ENCODE measurements at regions not wholly inside any gene's neighbourhood (a gene's known extent, or its start where the extent isn't known, plus 50 kb on each side); places are given as distances from the start of the nearest gene placed in this dataset.

- ATAC-seq (replicated peaks; ENCODE audit: extremely low read depth, poor library complexity, severe bottlenecking) (no peak), DNase-seq (ENCODE audit: low spot score in 2 of 2) (no peak)
- Mint-ChIP-seq H3K27me3 (peaks cover 30% of the 10 kb centered on the region), H3K4me3 (no peak overlapping the region), H3K9me3 (no peaks in the 10 kb centered on the region), H3K36me3 (ENCODE audit: insufficient read depth) (peaks cover 1% of the 10 kb centered on the region), H3K27ac (ENCODE audit: low read depth) (no peak overlapping the region), H3K4me1 (no peaks in the 10 kb centered on the region)
Measured at GRCh38 chr6:3571250-3571681, 114.4 kb upstream of the SLC22A23 start.

- Mint-ChIP-seq H3K27ac (ENCODE audit: low read depth) (no peak overlapping the region), H3K4me1 (no peaks in the 10 kb centered on the region), H3K27me3 (peaks cover 30% of the 10 kb centered on the region), H3K4me3 (no peak overlapping the region), H3K36me3 (ENCODE audit: insufficient read depth) (peaks cover 1% of the 10 kb centered on the region), H3K9me3 (no peaks in the 10 kb centered on the region)
- ATAC-seq (replicated peaks; ENCODE audit: extremely low read depth, poor library complexity, severe bottlenecking) (no peak), DNase-seq (ENCODE audit: low spot score in 2 of 2) (no peak)
Measured at GRCh38 chr6:3569816-3570215, 113.0 kb upstream of the SLC22A23 start.

GRCh38 chr6:3568396-3569082, 111.7 kb upstream of the SLC22A23 start:
- peaks cover 30% of the 10 kb centered on the region for H3K27me3 Mint-ChIP-seq
- H3K4me3 Mint-ChIP-seq = no peak overlapping the region
- H3K36me3 Mint-ChIP-seq (ENCODE audit: insufficient read depth) = peaks cover 1% of the 10 kb centered on the region
- DNase-seq (ENCODE audit: low spot score in 2 of 2) = no peak
- no peak overlapping the region for H3K27ac Mint-ChIP-seq (ENCODE audit: low read depth)
- no peak for ATAC-seq (replicated peaks; ENCODE audit: extremely low read depth, poor library complexity, severe bottlenecking)
- no peaks in the 10 kb centered on the region for H3K9me3 Mint-ChIP-seq
- no peaks in the 10 kb centered on the region for H3K4me1 Mint-ChIP-seq

GRCh38 chr6:3566812-3567211, 110.0 kb upstream of the SLC22A23 start:
- no peak for DNase-seq (ENCODE audit: low spot score in 2 of 2)
- no peak for ATAC-seq (replicated peaks; ENCODE audit: extremely low read depth, poor library complexity, severe bottlenecking)

GRCh38 chr6:3565291-3565690, 108.4 kb upstream of the SLC22A23 start:
- H3K27me3 Mint-ChIP-seq = peaks cover 18% of the 10 kb centered on the region
- no peak overlapping the region for H3K27ac Mint-ChIP-seq (ENCODE audit: low read depth)
- H3K4me3 Mint-ChIP-seq = no peak overlapping the region
- no peaks in the 10 kb centered on the region for H3K9me3 Mint-ChIP-seq
- DNase-seq (ENCODE audit: low spot score in 2 of 2) = no peak
- ATAC-seq (replicated peaks; ENCODE audit: extremely low read depth, poor library complexity, severe bottlenecking) = no peak
- no peaks in the 10 kb centered on the region for H3K36me3 Mint-ChIP-seq (ENCODE audit: insufficient read depth)
- no peaks in the 10 kb centered on the region for H3K4me1 Mint-ChIP-seq

More at GRCh38 chr6:3566812-3567211, 110.0 kb upstream of the SLC22A23 start:
- Mint-ChIP-seq H3K27ac (ENCODE audit: low read depth) (no peak overlapping the region), H3K36me3 (ENCODE audit: insufficient read depth) (peaks cover 1% of the 10 kb centered on the region), H3K4me3 (no peak overlapping the region), H3K4me1 (no peaks in the 10 kb centered on the region), H3K9me3 (no peaks in the 10 kb centered on the region), H3K27me3 (peaks cover 33% of the 10 kb centered on the region)

GRCh38 chr6:3561725-3562124, 104.9 kb upstream of the SLC22A23 start:
- Mint-ChIP-seq H3K9me3 (no peaks in the 10 kb centered on the region), H3K27ac (ENCODE audit: low read depth) (no peak overlapping the region), H3K4me3 (no peak overlapping the region), H3K36me3 (ENCODE audit: insufficient read depth) (no peaks in the 10 kb centered on the region), H3K27me3 (peaks cover 31% of the 10 kb centered on the region), H3K4me1 (no peaks in the 10 kb centered on the region)
- ATAC-seq (replicated peaks; ENCODE audit: extremely low read depth, poor library complexity, severe bottlenecking) = no peak
- DNase-seq (ENCODE audit: low spot score in 2 of 2) = no peak

- Mint-ChIP-seq H3K36me3 (ENCODE audit: insufficient read depth) (no peaks in the 10 kb centered on the region), H3K27me3 (peaks cover 37% of the 10 kb centered on the region), H3K9me3 (no peaks in the 10 kb centered on the region), H3K4me3 (no peak overlapping the region), H3K27ac (ENCODE audit: low read depth) (no peak overlapping the region), H3K4me1 (no peaks in the 10 kb centered on the region)
- ATAC-seq (replicated peaks; ENCODE audit: extremely low read depth, poor library complexity, severe bottlenecking) (no peak), DNase-seq (ENCODE audit: low spot score in 2 of 2) (no peak)
Measured at GRCh38 chr6:3560211-3560610, 103.4 kb upstream of the SLC22A23 start.

- H3K4me1 Mint-ChIP-seq = no peaks in the 10 kb centered on the region
- no peak overlapping the region for H3K4me3 Mint-ChIP-seq
- H3K27ac Mint-ChIP-seq (ENCODE audit: low read depth) = no peak overlapping the region
- no peaks in the 10 kb centered on the region for H3K36me3 Mint-ChIP-seq (ENCODE audit: insufficient read depth)
- ATAC-seq (replicated peaks; ENCODE audit: extremely low read depth, poor library complexity, severe bottlenecking) = no peak
- peaks cover 37% of the 10 kb centered on the region for H3K27me3 Mint-ChIP-seq
- H3K9me3 Mint-ChIP-seq = no peaks in the 10 kb centered on the region
- no peak for DNase-seq (ENCODE audit: low spot score in 2 of 2)
Measured at GRCh38 chr6:3559561-3559960, 102.7 kb upstream of the SLC22A23 start.

- Mint-ChIP-seq H3K9me3 (no peaks in the 10 kb centered on the region), H3K4me3 (no peak overlapping the region), H3K27ac (ENCODE audit: low read depth) (no peak overlapping the region), H3K27me3 (peaks cover 29% of the 10 kb centered on the region), H3K4me1 (no peaks in the 10 kb centered on the region), H3K36me3 (ENCODE audit: insufficient read depth) (no peaks in the 10 kb centered on the region)
- ATAC-seq (replicated peaks; ENCODE audit: extremely low read depth, poor library complexity, severe bottlenecking) (no peak), DNase-seq (ENCODE audit: low spot score in 2 of 2) (no peak)
Measured at GRCh38 chr6:3557336-3557735, 100.5 kb upstream of the SLC22A23 start.

GRCh38 chr6:3553254-3553653, 96.4 kb upstream of the SLC22A23 start:
- Mint-ChIP-seq H3K27ac (ENCODE audit: low read depth) (no peak overlapping the region), H3K9me3 (peaks cover 4% of the 10 kb centered on the region), H3K36me3 (ENCODE audit: insufficient read depth) (no peaks in the 10 kb centered on the region), H3K4me1 (no peaks in the 10 kb centered on the region), H3K4me3 (no peak overlapping the region), H3K27me3 (peaks cover 38% of the 10 kb centered on the region)
- ATAC-seq (replicated peaks; ENCODE audit: extremely low read depth, poor library complexity, severe bottlenecking) (no peak), DNase-seq (ENCODE audit: low spot score in 2 of 2) (no peak)

GRCh38 chr6:3551716-3552511, 95.1 kb upstream of the SLC22A23 start:
- H3K9me3 Mint-ChIP-seq = peaks cover 4% of the 10 kb centered on the region
- peaks cover 40% of the 10 kb centered on the region for H3K27me3 Mint-ChIP-seq
- no peaks in the 10 kb centered on the region for H3K36me3 Mint-ChIP-seq (ENCODE audit: insufficient read depth)
- H3K27ac Mint-ChIP-seq (ENCODE audit: low read depth) = no peak overlapping the region
- no peak for ATAC-seq (replicated peaks; ENCODE audit: extremely low read depth, poor library complexity, severe bottlenecking)
- DNase-seq (ENCODE audit: low spot score in 2 of 2) = no peak
- no peaks in the 10 kb centered on the region for H3K4me1 Mint-ChIP-seq
- H3K4me3 Mint-ChIP-seq = no peak overlapping the region

- H3K27me3 Mint-ChIP-seq = peaks cover 42% of the 10 kb centered on the region
Measured at GRCh38 chr6:3549314-3549940, 92.6 kb upstream of the SLC22A23 start.

GRCh38 chr6:3546121-3546520, 89.3 kb upstream of the SLC22A23 start:
- H3K27ac Mint-ChIP-seq (ENCODE audit: low read depth) = no peak overlapping the region
- ATAC-seq (replicated peaks; ENCODE audit: extremely low read depth, poor library complexity, severe bottlenecking) (no peak), DNase-seq (ENCODE audit: low spot score in 2 of 2) (no peak)
- H3K27me3 Mint-ChIP-seq = peaks cover 42% of the 10 kb centered on the region
- H3K4me3 Mint-ChIP-seq = no peak overlapping the region
- H3K4me1 Mint-ChIP-seq = no peaks in the 10 kb centered on the region
- no peaks in the 10 kb centered on the region for H3K36me3 Mint-ChIP-seq (ENCODE audit: insufficient read depth)
- peaks cover 4% of the 10 kb centered on the region for H3K9me3 Mint-ChIP-seq

More at GRCh38 chr6:3549314-3549940, 92.6 kb upstream of the SLC22A23 start:
- H3K36me3 Mint-ChIP-seq (ENCODE audit: insufficient read depth) = no peaks in the 10 kb centered on the region
- DNase-seq (ENCODE audit: low spot score in 2 of 2) (no peak), ATAC-seq (replicated peaks; ENCODE audit: extremely low read depth, poor library complexity, severe bottlenecking) (no peak)
- H3K9me3 Mint-ChIP-seq = peaks cover 4% of the 10 kb centered on the region
- H3K4me3 Mint-ChIP-seq = no peak overlapping the region
- H3K4me1 Mint-ChIP-seq = no peaks in the 10 kb centered on the region
- no peak overlapping the region for H3K27ac Mint-ChIP-seq (ENCODE audit: low read depth)

Data from central memory CD8-positive, alpha-beta T cell (primary cell).